Nephron (organoid): ENCODE measurements at regions not wholly inside any gene's neighbourhood (a gene's known extent, or its start where the extent isn't known, plus 50 kb on each side); places are given as distances from the start of the nearest gene placed in this dataset.

ENCODE experiments used
- H3K27ac Mint-ChIP-seq, 3 experiments: 2 replicates each; pipeline ENCODE4 v1.8.0; 2020; ENCODE audit warnings: mixed read lengths in 3 of 3, mild to moderate bottlenecking in 2 of 3, moderate library complexity in 1 of 3
- H3K27me3 Mint-ChIP-seq: 2 replicates; pipeline ENCODE4 v1.8.0; 2021; ENCODE audit warnings: low read depth, mild to moderate bottlenecking, moderate library complexity, mixed read lengths
- H3K36me3 Mint-ChIP-seq: 2 replicates; pipeline ENCODE4 v1.8.0; 2020; ENCODE audit warnings: low read depth, mixed read lengths
- H3K4me1 Mint-ChIP-seq: 2 replicates; pipeline ENCODE4 v1.8.0; 2020; ENCODE audit warnings: mixed read lengths
- H3K4me3 Mint-ChIP-seq, 3 experiments: 2 replicates each; pipeline ENCODE4 v1.8.0; 2020; ENCODE audit warnings: mild to moderate bottlenecking in 3 of 3, mixed read lengths in 3 of 3, moderate library complexity in 2 of 3
- H3K9me3 Mint-ChIP-seq: 2 replicates; pipeline ENCODE4 v1.8.0; 2020; ENCODE audit warnings: mixed read lengths
- TF ChIP-seq, protein P1 (sequence below), 3 experiments: fragments of 200-600 bp; sonication (generic); IDR thresholded peaks; one replicate each; pipeline ENCODE4 v1.5.0; 2021; ENCODE audit warnings: antibody characterized with exemption in 3 of 3; ENCODE audit not compliant: unreplicated experiment in 3 of 3

GRCh38 chr18:7480879-7481278 is 86.2 kb upstream of the PTPRM start:
- H3K27me3 Mint-ChIP-seq = no peaks in the 10 kb centered on the region
- peaks cover 3% of the 10 kb centered on the region for H3K4me1 Mint-ChIP-seq
- no peaks in the 10 kb centered on the region for H3K36me3 Mint-ChIP-seq
- H3K4me3 Mint-ChIP-seq = no peak overlapping the region
- TF ChIP-seq, protein P1, sequence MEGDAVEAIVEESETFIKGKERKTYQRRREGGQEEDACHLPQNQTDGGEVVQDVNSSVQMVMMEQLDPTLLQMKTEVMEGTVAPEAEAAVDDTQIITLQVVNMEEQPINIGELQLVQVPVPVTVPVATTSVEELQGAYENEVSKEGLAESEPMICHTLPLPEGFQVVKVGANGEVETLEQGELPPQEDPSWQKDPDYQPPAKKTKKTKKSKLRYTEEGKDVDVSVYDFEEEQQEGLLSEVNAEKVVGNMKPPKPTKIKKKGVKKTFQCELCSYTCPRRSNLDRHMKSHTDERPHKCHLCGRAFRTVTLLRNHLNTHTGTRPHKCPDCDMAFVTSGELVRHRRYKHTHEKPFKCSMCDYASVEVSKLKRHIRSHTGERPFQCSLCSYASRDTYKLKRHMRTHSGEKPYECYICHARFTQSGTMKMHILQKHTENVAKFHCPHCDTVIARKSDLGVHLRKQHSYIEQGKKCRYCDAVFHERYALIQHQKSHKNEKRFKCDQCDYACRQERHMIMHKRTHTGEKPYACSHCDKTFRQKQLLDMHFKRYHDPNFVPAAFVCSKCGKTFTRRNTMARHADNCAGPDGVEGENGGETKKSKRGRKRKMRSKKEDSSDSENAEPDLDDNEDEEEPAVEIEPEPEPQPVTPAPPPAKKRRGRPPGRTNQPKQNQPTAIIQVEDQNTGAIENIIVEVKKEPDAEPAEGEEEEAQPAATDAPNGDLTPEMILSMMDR (IDR thresholded peaks at IDR 0.05; ENCODE audit: unreplicated experiment in 3 of 3) = no peak
- H3K27ac Mint-ChIP-seq = no peak overlapping the region
- no peaks in the 10 kb centered on the region for H3K9me3 Mint-ChIP-seq

DNA sequence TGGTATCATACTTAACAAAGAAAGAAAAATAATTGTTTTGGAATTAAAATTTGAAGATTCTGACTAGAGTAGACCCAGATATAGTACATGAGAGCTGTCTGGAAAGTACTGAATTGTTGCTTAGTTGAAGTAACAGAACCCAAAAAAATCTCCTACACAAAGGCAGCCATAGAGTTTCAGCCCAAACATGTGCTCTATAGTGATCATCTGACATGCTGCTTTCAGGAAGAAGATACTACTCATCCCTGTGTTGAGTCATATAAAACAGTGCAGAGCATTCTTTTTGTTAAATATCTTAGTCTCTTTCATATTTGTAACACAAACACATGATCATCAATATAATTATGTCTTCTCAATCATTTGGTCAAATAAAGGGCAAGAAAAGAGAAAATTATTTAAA is 84.8 kb upstream of the PTPRM start:
- Mint-ChIP-seq H3K4me3 (no peak overlapping the region), H3K36me3 (no peaks in the 10 kb centered on the region), H3K4me1 (no peaks in the 10 kb centered on the region), H3K27me3 (no peaks in the 10 kb centered on the region), H3K9me3 (no peaks in the 10 kb centered on the region), H3K27ac (no peak overlapping the region)
- TF ChIP-seq, protein P1 (IDR thresholded peaks at IDR 0.05; ENCODE audit: unreplicated experiment in 3 of 3) = no peak

- TF ChIP-seq, protein P1 (IDR thresholded peaks at IDR 0.05; ENCODE audit: unreplicated experiment in 3 of 3) = no peak
- no peak overlapping the region for H3K4me3 Mint-ChIP-seq
- no peaks in the 10 kb centered on the region for H3K36me3 Mint-ChIP-seq
- no peaks in the 10 kb centered on the region for H3K4me1 Mint-ChIP-seq
- no peak overlapping the region for H3K27ac Mint-ChIP-seq
- H3K27me3 Mint-ChIP-seq = no peaks in the 10 kb centered on the region
- no peaks in the 10 kb centered on the region for H3K9me3 Mint-ChIP-seq
These were observed 81.5 kb upstream of the PTPRM start for GRCh38 chr18:7485616-7486015.

DNA sequence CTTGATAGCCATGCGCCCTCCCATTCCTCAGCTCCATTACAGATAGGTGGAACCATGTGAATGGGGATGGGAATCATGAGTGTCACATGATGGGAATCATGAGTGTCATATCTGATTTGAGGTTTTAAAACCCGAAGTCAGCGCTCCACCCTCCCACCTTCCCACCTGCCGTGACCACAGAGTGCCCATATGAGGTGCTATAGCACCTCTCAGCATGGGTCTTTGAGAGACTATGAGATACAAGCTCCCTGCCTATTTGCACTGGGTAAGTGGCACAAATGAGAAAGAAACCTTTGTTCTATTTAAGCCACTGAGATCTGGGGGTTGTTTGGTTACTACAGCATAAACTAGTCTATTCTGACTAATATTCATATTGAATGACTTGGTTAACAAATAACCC is 78.5 kb upstream of the PTPRM start:
- Mint-ChIP-seq H3K9me3 (no peaks in the 10 kb centered on the region), H3K4me3 (no peak overlapping the region), H3K27ac (no peak overlapping the region), H3K36me3 (no peaks in the 10 kb centered on the region), H3K4me1 (no peaks in the 10 kb centered on the region), H3K27me3 (no peaks in the 10 kb centered on the region)
- TF ChIP-seq, protein P1 (IDR thresholded peaks at IDR 0.05; ENCODE audit: unreplicated experiment in 3 of 3) = no peak

- Mint-ChIP-seq H3K4me3 (no peak overlapping the region), H3K27me3 (no peaks in the 10 kb centered on the region), H3K9me3 (no peaks in the 10 kb centered on the region), H3K27ac (no peak overlapping the region), H3K4me1 (no peaks in the 10 kb centered on the region), H3K36me3 (no peaks in the 10 kb centered on the region)
- TF ChIP-seq, protein P1 (IDR thresholded peaks at IDR 0.05; ENCODE audit: unreplicated experiment in 3 of 3) = no peak
These were observed 77.0 kb upstream of the PTPRM start for GRCh38 chr18:7490104-7490503.

- Mint-ChIP-seq H3K4me1 (no peaks in the 10 kb centered on the region), H3K9me3 (no peaks in the 10 kb centered on the region), H3K27me3 (no peaks in the 10 kb centered on the region), H3K27ac (no peak overlapping the region), H3K4me3 (no peak overlapping the region), H3K36me3 (no peaks in the 10 kb centered on the region)
- TF ChIP-seq, protein P1 (IDR thresholded peaks at IDR 0.05; ENCODE audit: unreplicated experiment in 3 of 3) = no peak
These were observed 74.7 kb upstream of the PTPRM start for GRCh38 chr18:7492385-7492784.
